ENCODE measurements at regions not wholly inside any gene's neighbourhood (a gene's known extent, or its start where the extent isn't known, plus 50 kb on each side); places are given as distances from the start of the nearest gene placed in this dataset.

DNA sequence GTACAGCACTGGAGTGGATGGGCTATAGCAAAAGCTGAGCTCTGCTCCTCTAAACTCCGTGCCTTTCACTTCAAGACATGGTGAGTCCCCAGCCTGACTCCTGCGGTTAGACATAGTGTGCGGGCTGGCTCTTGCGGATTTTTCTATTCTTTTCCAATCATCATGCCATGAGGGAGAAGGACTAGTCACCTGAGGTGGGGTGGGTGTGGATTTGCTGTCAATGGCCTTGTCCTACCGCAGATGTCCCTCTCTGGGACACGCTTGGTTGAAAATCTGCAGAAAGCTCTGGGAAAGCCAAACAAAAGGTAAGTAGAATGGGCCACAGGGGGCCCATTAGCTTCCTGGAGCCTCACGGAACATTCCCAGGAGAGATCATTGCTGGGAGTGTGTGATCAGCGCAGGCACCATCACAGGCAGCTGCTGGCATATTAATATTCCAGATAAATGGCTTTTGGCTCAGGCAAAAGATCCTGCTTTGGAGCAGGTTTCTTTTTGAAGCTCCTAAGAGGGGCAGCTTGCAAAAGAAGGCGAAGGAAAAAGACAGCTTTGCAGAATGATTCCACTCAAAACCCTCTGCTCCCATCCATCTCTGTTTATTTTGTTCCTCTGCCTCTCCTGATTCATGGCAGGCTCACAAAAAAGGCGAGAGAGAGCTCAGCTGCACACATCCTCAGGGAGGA, 509.0 kb upstream of the ZMIZ1 start:
- Histone ChIP-seq H4K20me1 (ENCODE audit: insufficient read depth) (no peaks in the 10 kb centered on the region), H3K9me3 (ENCODE audit: insufficient read depth, low read depth) (no peaks in the 10 kb centered on the region), H3K4me2 (no peak overlapping the region), H3K79me2 (ENCODE audit: low read depth) (no peaks in the 10 kb centered on the region), H2AFZ (no peak overlapping the region), H3K27me3 (ENCODE audit: insufficient read depth, low read depth) (peaks cover 19% of the 10 kb centered on the region), H3K9me2 (ENCODE audit: insufficient read depth) (no peaks in the 10 kb centered on the region), H3K4me3 (no peak overlapping the region), H3F3A (ENCODE audit: insufficient read depth, low read depth) (no peaks in the 10 kb centered on the region), H3K36me3 (ENCODE audit: low read depth) (no peaks in the 10 kb centered on the region), H3K27ac (no peak overlapping the region), H3K4me1 (replicated peaks; ENCODE audit: insufficient read depth) (no peaks in the 10 kb centered on the region)
- no TSS peak for BruUV-seq (replicated peaks)
- CTCF ChIA-PET = interaction anchor here (0.7 kb wide), 1 partner anchor 555 kb away, joined by 3 read pairs; no protein-coding TSS in a partner anchor
- intact Hi-C loops (cut with micrococcal nuclease; ENCODE audit: unreplicated experiment) = no loop called here
- POLR2A ChIA-PET (ENCODE audit: unreplicated experiment) = interaction anchor here (0.6 kb wide), 2 partner anchors 56 to 770 kb away, joined by 3 to 4 read pairs; no protein-coding TSS in a partner anchor
- TF ChIP-seq, protein P1, sequence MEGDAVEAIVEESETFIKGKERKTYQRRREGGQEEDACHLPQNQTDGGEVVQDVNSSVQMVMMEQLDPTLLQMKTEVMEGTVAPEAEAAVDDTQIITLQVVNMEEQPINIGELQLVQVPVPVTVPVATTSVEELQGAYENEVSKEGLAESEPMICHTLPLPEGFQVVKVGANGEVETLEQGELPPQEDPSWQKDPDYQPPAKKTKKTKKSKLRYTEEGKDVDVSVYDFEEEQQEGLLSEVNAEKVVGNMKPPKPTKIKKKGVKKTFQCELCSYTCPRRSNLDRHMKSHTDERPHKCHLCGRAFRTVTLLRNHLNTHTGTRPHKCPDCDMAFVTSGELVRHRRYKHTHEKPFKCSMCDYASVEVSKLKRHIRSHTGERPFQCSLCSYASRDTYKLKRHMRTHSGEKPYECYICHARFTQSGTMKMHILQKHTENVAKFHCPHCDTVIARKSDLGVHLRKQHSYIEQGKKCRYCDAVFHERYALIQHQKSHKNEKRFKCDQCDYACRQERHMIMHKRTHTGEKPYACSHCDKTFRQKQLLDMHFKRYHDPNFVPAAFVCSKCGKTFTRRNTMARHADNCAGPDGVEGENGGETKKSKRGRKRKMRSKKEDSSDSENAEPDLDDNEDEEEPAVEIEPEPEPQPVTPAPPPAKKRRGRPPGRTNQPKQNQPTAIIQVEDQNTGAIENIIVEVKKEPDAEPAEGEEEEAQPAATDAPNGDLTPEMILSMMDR (conservative IDR thresholded peaks at IDR 0.05) = no peak
- TF ChIP-seq EZH2 (IDR thresholded peaks at IDR 0.05; ENCODE audit: low read depth) = no peak
- DNase-seq = no peak

GRCh38 chr10:78560341-78560688, 508.5 kb upstream of the ZMIZ1 start:
- no peak overlapping the region for H2AFZ ChIP-seq
- H3K4me1 ChIP-seq (replicated peaks; ENCODE audit: insufficient read depth) = no peaks in the 10 kb centered on the region
- intact Hi-C loops (cut with micrococcal nuclease; ENCODE audit: unreplicated experiment) = no loop called here
- H4K20me1 ChIP-seq (ENCODE audit: insufficient read depth) = no peaks in the 10 kb centered on the region
- no peaks in the 10 kb centered on the region for H3K36me3 ChIP-seq (ENCODE audit: low read depth)
- ChIA-PET CTCF (interaction anchor here (0.7 kb wide), 1 partner anchor 554 kb away, joined by 3 read pairs; no protein-coding TSS in a partner anchor), POLR2A (ENCODE audit: unreplicated experiment) (interaction anchor here (0.6 kb wide), 1 partner anchor 57 kb away, joined by 4 read pairs; no protein-coding TSS in a partner anchor)
- peaks cover 24% of the 10 kb centered on the region for H3K27me3 ChIP-seq (ENCODE audit: insufficient read depth, low read depth)
- no peaks in the 10 kb centered on the region for H3K9me2 ChIP-seq (ENCODE audit: insufficient read depth)
- H3K4me3 ChIP-seq = no peak overlapping the region
- H3F3A ChIP-seq (ENCODE audit: insufficient read depth, low read depth) = no peaks in the 10 kb centered on the region
- TF ChIP-seq EZH2 (IDR thresholded peaks at IDR 0.05; ENCODE audit: low read depth) = no peak
- TF ChIP-seq, protein P1 (conservative IDR thresholded peaks at IDR 0.05) = no peak
- H3K27ac ChIP-seq = no peak overlapping the region
- BruUV-seq (replicated peaks) = no TSS peak
- H3K4me2 ChIP-seq = no peak overlapping the region
- H3K9me3 ChIP-seq (ENCODE audit: insufficient read depth, low read depth) = no peaks in the 10 kb centered on the region
- H3K79me2 ChIP-seq (ENCODE audit: low read depth) = no peaks in the 10 kb centered on the region
- DNase-seq = no peak

GRCh38 chr10:78563314-78563713, 505.5 kb upstream of the ZMIZ1 start:
- H3K79me2 ChIP-seq (ENCODE audit: low read depth) = no peaks in the 10 kb centered on the region
- no peak for DNase-seq
- no peak overlapping the region for H2AFZ ChIP-seq
- no peaks in the 10 kb centered on the region for H3K36me3 ChIP-seq (ENCODE audit: low read depth)
- H3K27me3 ChIP-seq (ENCODE audit: insufficient read depth, low read depth) = peaks cover 38% of the 10 kb centered on the region
- no peaks in the 10 kb centered on the region for H3K4me1 ChIP-seq (replicated peaks; ENCODE audit: insufficient read depth)
- H3K27ac ChIP-seq = no peak overlapping the region
- ChIA-PET POLR2A (ENCODE audit: unreplicated experiment) (no interaction called here), CTCF (no interaction called here)
- no peak overlapping the region for H3K4me2 ChIP-seq
- H3K9me3 ChIP-seq (ENCODE audit: insufficient read depth, low read depth) = no peaks in the 10 kb centered on the region
- no peaks in the 10 kb centered on the region for H3K9me2 ChIP-seq (ENCODE audit: insufficient read depth)
- intact Hi-C loops (cut with micrococcal nuclease; ENCODE audit: unreplicated experiment) = no loop called here
- H4K20me1 ChIP-seq (ENCODE audit: insufficient read depth) = no peaks in the 10 kb centered on the region
- TF ChIP-seq EZH2 (IDR thresholded peaks at IDR 0.05; ENCODE audit: low read depth) = no peak
- TF ChIP-seq, protein P1 (conservative IDR thresholded peaks at IDR 0.05) = no peak
- no TSS peak for BruUV-seq (replicated peaks)
- no peak overlapping the region for H3K4me3 ChIP-seq
- no peaks in the 10 kb centered on the region for H3F3A ChIP-seq (ENCODE audit: insufficient read depth, low read depth)

Data from PC-9 (cell line).